Suprapubic skin (tissue), 4 donors: ENCODE measurements at regions not wholly inside any gene's neighbourhood (a gene's known extent, or its start where the extent isn't known, plus 50 kb on each side); places are given as distances from the start of the nearest gene placed in this dataset.

Source experiments
- DNase-seq, 2 donors: peaks; one replicate each; pipeline ENCODE4 v3.0.0-alpha.2; 2019; ENCODE audit warnings: low spot score in 2 of 2
- H3K27ac ChIP-seq: fragments of 200-600 bp; sonication (generic); one replicate; pipeline ENCODE4 v1.5.1; 2019
- H3K27me3 ChIP-seq: fragments of 200-600 bp; sonication (generic); one replicate; pipeline ENCODE4 v1.5.1; 2019
- H3K36me3 ChIP-seq: fragments of 200-600 bp; sonication (generic); one replicate; pipeline ENCODE4 v1.5.1; 2019
- H3K4me1 ChIP-seq: fragments of 200-600 bp; sonication (generic); one replicate; pipeline ENCODE4 v1.5.1; 2019
- H3K4me3 ChIP-seq: fragments of 200-600 bp; sonication (generic); one replicate; pipeline ENCODE4 v1.5.1; 2019; ENCODE audit warnings: mild to moderate bottlenecking
- H3K9me3 ChIP-seq: fragments of 200-600 bp; sonication (generic); one replicate; pipeline ENCODE4 v1.5.1; 2019
- CTCF ChIP-seq, 2 donors: fragments of 200-600 bp in 1 of 2; fragments of 450-650 bp in 1 of 2; sonication (generic) in 1 of 2; IDR thresholded peaks; one replicate each; pipeline ENCODE4 v1.5.1; 2016 to 2019; ENCODE audit warnings: antibody characterized with exemption in 2 of 2, mild to moderate bottlenecking in 1 of 2, moderate library complexity in 1 of 2
- EP300 ChIP-seq: sonication (generic); formaldehyde crosslinking; IDR thresholded peaks from one replicate; pipeline ENCODE4 v1.6.1; 2017; ENCODE audit warnings: antibody characterized with exemption
- POLR2A ChIP-seq, 2 donors: fragments of 450-650 bp; IDR thresholded peaks; one replicate each; pipeline ENCODE4 v1.6.1; 2017; ENCODE audit warnings: antibody characterized with exemption in 2 of 2, mild to moderate bottlenecking in 2 of 2, moderate library complexity in 2 of 2
- POLR2AphosphoS5 ChIP-seq, 3 donors: sonication (generic); formaldehyde crosslinking; IDR thresholded peaks; one replicate each; pipeline ENCODE4 v1.6.1; 2017; ENCODE audit warnings: antibody characterized with exemption in 3 of 3
- WGBS: methylation state at CpG from one replicate; pipeline ENCODE4 v1.1.5; 2018; 5-methylcytosine and 5-hydroxymethylcytosine counted together

- H3K36me3 ChIP-seq: no peaks in the 10 kb centered on the region
- H3K4me1 ChIP-seq: no peaks in the 10 kb centered on the region
- H3K4me3 ChIP-seq: no peak overlapping the region
- DNase-seq: no peak
- no peaks in the 10 kb centered on the region for H3K27me3 ChIP-seq
- TF ChIP-seq CTCF (IDR thresholded peaks at IDR 0.05) (no peak), POLR2AphosphoS5 (IDR thresholded peaks at IDR 0.05) (no peak)
- H3K9me3 ChIP-seq: no peaks in the 10 kb centered on the region
- H3K27ac ChIP-seq: no peak overlapping the region
- WGBS: 92% methylated on average over 2 of the region's 2 CpGs
Observed at GRCh38 chr2:138321458-138321857, 180.1 kb upstream of the SPOPL start.

- DNase-seq: no peak
- no peaks in the 10 kb centered on the region for H3K4me1 ChIP-seq
- no peaks in the 10 kb centered on the region for H3K36me3 ChIP-seq
- no peaks in the 10 kb centered on the region for H3K27me3 ChIP-seq
- no peak overlapping the region for H3K4me3 ChIP-seq
- no peak overlapping the region for H3K27ac ChIP-seq
- 92% methylated on average over 2 of the region's 2 CpGs for WGBS
- no peak for TF ChIP-seq EP300
- TF ChIP-seq CTCF (IDR thresholded peaks at IDR 0.05): no peak
- no peak for TF ChIP-seq POLR2AphosphoS5 (IDR thresholded peaks at IDR 0.05)
- no peak for TF ChIP-seq POLR2A (IDR thresholded peaks at IDR 0.05)
- no peaks in the 10 kb centered on the region for H3K9me3 ChIP-seq
Observed at GRCh38 chr2:138323382-138324067, 178.0 kb upstream of the SPOPL start.

- DNase-seq: no peak
- Histone ChIP-seq H3K27me3 (no peaks in the 10 kb centered on the region), H3K4me3 (no peak overlapping the region), H3K36me3 (no peaks in the 10 kb centered on the region), H3K9me3 (no peaks in the 10 kb centered on the region), H3K4me1 (no peaks in the 10 kb centered on the region), H3K27ac (no peak overlapping the region)
- TF ChIP-seq EP300 (no peak), POLR2AphosphoS5 (IDR thresholded peaks at IDR 0.05) (no peak), POLR2A (IDR thresholded peaks at IDR 0.05) (no peak), CTCF (IDR thresholded peaks at IDR 0.05) (no peak)
- 71% methylated on average over 3 of the region's 3 CpGs for WGBS
Observed at GRCh38 chr2:138324068-138324771, 177.3 kb upstream of the SPOPL start.

- Histone ChIP-seq H3K9me3 (no peaks in the 10 kb centered on the region), H3K4me3 (no peak overlapping the region), H3K4me1 (no peaks in the 10 kb centered on the region), H3K36me3 (no peaks in the 10 kb centered on the region), H3K27ac (no peak overlapping the region), H3K27me3 (no peaks in the 10 kb centered on the region)
- WGBS: 89% methylated on average over 1 of the region's 1 CpG
- no peak for DNase-seq
- TF ChIP-seq POLR2A (IDR thresholded peaks at IDR 0.05) (no peak), EP300 (no peak), CTCF (IDR thresholded peaks at IDR 0.05) (no peak), POLR2AphosphoS5 (IDR thresholded peaks at IDR 0.05) (no peak)
Observed at GRCh38 chr2:138327967-138328366, 173.6 kb upstream of the SPOPL start.

GRCh38 chr2:138329162-138329561, 172.4 kb upstream of the SPOPL start:
- WGBS: 91% methylated on average over 3 of the region's 3 CpGs
- no peak overlapping the region for H3K4me3 ChIP-seq
- no peak for DNase-seq
- H3K27ac ChIP-seq: no peak overlapping the region
- H3K4me1 ChIP-seq: no peaks in the 10 kb centered on the region
- no peaks in the 10 kb centered on the region for H3K9me3 ChIP-seq
- H3K27me3 ChIP-seq: no peaks in the 10 kb centered on the region
- TF ChIP-seq POLR2A (IDR thresholded peaks at IDR 0.05) (no peak), CTCF (IDR thresholded peaks at IDR 0.05) (no peak), POLR2AphosphoS5 (IDR thresholded peaks at IDR 0.05) (no peak)
- no peaks in the 10 kb centered on the region for H3K36me3 ChIP-seq
